T-helper 2 cell (primary cell): ENCODE measurements at regions not wholly inside any gene's neighbourhood (a gene's known extent, or its start where the extent isn't known, plus 50 kb on each side); places are given as distances from the start of the nearest gene placed in this dataset.

Source experiments
- DNase-seq, 5 experiments: peaks; one replicate each; pipeline versions ENCODE4 v3.0.0 to v3.0.0-alpha.2; 2012 to 2022

GRCh38 chr2:71935262-71935848 is 212.3 kb downstream of the CYP26B1 start:
- no peak for DNase-seq

- DNase-seq = no peak
These were observed 212.9 kb downstream of the CYP26B1 start for GRCh38 chr2:71934595-71935261.

- DNase-seq = no peak
These were observed 213.4 kb downstream of the CYP26B1 start for GRCh38 chr2:71934320-71934593.

GRCh38 chr2:71933467-71934319 is 214.0 kb downstream of the CYP26B1 start:
- DNase-seq = no peak

- no peak for DNase-seq
These were observed 214.7 kb downstream of the CYP26B1 start for GRCh38 chr2:71932780-71933466.

- DNase-seq = no peak
These were observed 215.5 kb downstream of the CYP26B1 start for GRCh38 chr2:71932037-71932779.

- DNase-seq = no peak
These were observed 217.5 kb downstream of the CYP26B1 start for GRCh38 chr2:71930049-71930681.

GRCh38 chr2:71929482-71929772 is 218.2 kb downstream of the CYP26B1 start:
- no peak for DNase-seq

GRCh38 chr2:71928734-71929481 is 218.8 kb downstream of the CYP26B1 start:
- no peak for DNase-seq

- no peak for DNase-seq
These were observed 219.6 kb downstream of the CYP26B1 start for GRCh38 chr2:71927757-71928715.

GRCh38 chr2:71926876-71927756 is 220.5 kb downstream of the CYP26B1 start:
- no peak for DNase-seq

- DNase-seq = no peak
These were observed 221.6 kb downstream of the CYP26B1 start for GRCh38 chr2:71926089-71926447.

- no peak for DNase-seq
These were observed 222.2 kb downstream of the CYP26B1 start for GRCh38 chr2:71925268-71926088.

GRCh38 chr2:71923887-71924533 is 223.7 kb downstream of the CYP26B1 start:
- peak in 3 of 5 experiments; percentile 21 to 58 (median 27) for DNase-seq

- no peak for DNase-seq
These were observed 224.5 kb downstream of the CYP26B1 start for GRCh38 chr2:71923143-71923525.

GRCh38 chr2:71922499-71923142 is 225.0 kb downstream of the CYP26B1 start:
- DNase-seq = no peak

- DNase-seq = no peak
These were observed 225.6 kb downstream of the CYP26B1 start for GRCh38 chr2:71922091-71922490.
